MCF 10A (cell line): ENCODE measurements at regions not wholly inside any gene's neighbourhood (a gene's known extent, or its start where the extent isn't known, plus 50 kb on each side); places are given as distances from the start of the nearest gene placed in this dataset.

Source experiments
- BruUV-seq: library from RNA; stranded (reverse); fragments of 400-500 nt; replicated peaks from 2 replicates; lab custom pipeline; 2021; lab: Mats Ljungman, UMichigan
- CTCF ChIA-PET: fragments of 300-600 bp; sonication (Branson Sonifier 250); formaldehyde crosslinking; extraction: SDS; loops from one replicate; lab custom pipeline; 2021; ENCODE audit warnings: antibody characterized with exemption, inconsistent platforms; lab: Yijun Ruan, JAX
- POLR2A ChIA-PET: fragments of 300-600, 350-650 bp; sonication (Branson Sonifier 250); formaldehyde crosslinking; extraction: SDS; loops from one replicate; lab custom pipeline; 2020; ENCODE audit warnings: antibody characterized with exemption, inconsistent platforms; lab: Yijun Ruan, JAX
- DNase-seq: peaks from one replicate; pipeline ENCODE4 v3.0.0-alpha.2; 2018; ENCODE audit not compliant: unreplicated experiment
- H3K27ac Mint-ChIP-seq: one replicate; pipeline ENCODE4 v1.8.0; 2022; ENCODE audit warnings: mild to moderate bottlenecking, low read depth, mixed read lengths; ENCODE audit not compliant: unreplicated experiment
- H3K27me3 Mint-ChIP-seq: one replicate; pipeline ENCODE4 v1.8.0; 2022; ENCODE audit warnings: mixed read lengths; ENCODE audit not compliant: insufficient read depth, unreplicated experiment
- H3K36me3 Mint-ChIP-seq: one replicate; pipeline ENCODE4 v1.8.0; 2022; ENCODE audit warnings: mild to moderate bottlenecking, moderate library complexity, mixed read lengths; ENCODE audit not compliant: insufficient read depth, unreplicated experiment
- H3K4me1 Mint-ChIP-seq: one replicate; pipeline ENCODE4 v1.8.0; 2022; ENCODE audit warnings: mixed read lengths; ENCODE audit not compliant: insufficient read depth, unreplicated experiment
- H3K4me3 Mint-ChIP-seq: one replicate; pipeline ENCODE4 v1.8.0; 2022; ENCODE audit warnings: mild to moderate bottlenecking, moderate library complexity, mixed read lengths; ENCODE audit not compliant: unreplicated experiment
- H3K9me3 Mint-ChIP-seq: one replicate; pipeline ENCODE4 v1.8.0; 2022; ENCODE audit warnings: mixed read lengths; ENCODE audit not compliant: unreplicated experiment
- intact Hi-C: fragments of 100-400 bp; cut with micrococcal nuclease; formaldehyde crosslinking; loops from 2 replicates; pipeline ENCODE4 v1.14.1; 2022
- TF ChIP-seq, protein P1 (sequence below): fragments of 200-600 bp; IDR thresholded peaks from one replicate; pipeline ENCODE4 v1.8.0; 2022; ENCODE audit warnings: antibody characterized with exemption, mild to moderate bottlenecking; ENCODE audit not compliant: unreplicated experiment

GRCh38 chr22:42330170-42330569 is 59.7 kb upstream of the TCF20 start:
- CTCF ChIA-PET: no interaction called here
- H3K36me3 Mint-ChIP-seq: no peaks in the 10 kb centered on the region
- BruUV-seq: no TSS peak
- DNase-seq: no peak
- H3K9me3 Mint-ChIP-seq: no peaks in the 10 kb centered on the region
- POLR2A ChIA-PET: no interaction called here
- TF ChIP-seq, protein P1, sequence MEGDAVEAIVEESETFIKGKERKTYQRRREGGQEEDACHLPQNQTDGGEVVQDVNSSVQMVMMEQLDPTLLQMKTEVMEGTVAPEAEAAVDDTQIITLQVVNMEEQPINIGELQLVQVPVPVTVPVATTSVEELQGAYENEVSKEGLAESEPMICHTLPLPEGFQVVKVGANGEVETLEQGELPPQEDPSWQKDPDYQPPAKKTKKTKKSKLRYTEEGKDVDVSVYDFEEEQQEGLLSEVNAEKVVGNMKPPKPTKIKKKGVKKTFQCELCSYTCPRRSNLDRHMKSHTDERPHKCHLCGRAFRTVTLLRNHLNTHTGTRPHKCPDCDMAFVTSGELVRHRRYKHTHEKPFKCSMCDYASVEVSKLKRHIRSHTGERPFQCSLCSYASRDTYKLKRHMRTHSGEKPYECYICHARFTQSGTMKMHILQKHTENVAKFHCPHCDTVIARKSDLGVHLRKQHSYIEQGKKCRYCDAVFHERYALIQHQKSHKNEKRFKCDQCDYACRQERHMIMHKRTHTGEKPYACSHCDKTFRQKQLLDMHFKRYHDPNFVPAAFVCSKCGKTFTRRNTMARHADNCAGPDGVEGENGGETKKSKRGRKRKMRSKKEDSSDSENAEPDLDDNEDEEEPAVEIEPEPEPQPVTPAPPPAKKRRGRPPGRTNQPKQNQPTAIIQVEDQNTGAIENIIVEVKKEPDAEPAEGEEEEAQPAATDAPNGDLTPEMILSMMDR: no peak
- no peaks in the 10 kb centered on the region for H3K27me3 Mint-ChIP-seq
- H3K4me3 Mint-ChIP-seq: no peak overlapping the region
- H3K4me1 Mint-ChIP-seq: peaks cover 6% of the 10 kb centered on the region
- intact Hi-C loops: no loop called here
- H3K27ac Mint-ChIP-seq: no peak overlapping the region

- TF ChIP-seq, protein P1: no peak
- no peak for DNase-seq
- no peak overlapping the region for H3K4me3 Mint-ChIP-seq
- peaks cover 6% of the 10 kb centered on the region for H3K4me1 Mint-ChIP-seq
- no peaks in the 10 kb centered on the region for H3K27me3 Mint-ChIP-seq
- no TSS peak for BruUV-seq
- H3K36me3 Mint-ChIP-seq: no peaks in the 10 kb centered on the region
- ChIA-PET CTCF (no interaction called here), POLR2A (no interaction called here)
- no peak overlapping the region for H3K27ac Mint-ChIP-seq
- no peaks in the 10 kb centered on the region for H3K9me3 Mint-ChIP-seq
- intact Hi-C loops: no loop called here
Observed at GRCh38 chr22:42329504-42329903, 59.1 kb upstream of the TCF20 start.

GRCh38 chr22:42328784-42329145 is 58.3 kb upstream of the TCF20 start:
- intact Hi-C loops: no loop called here
- no peak for DNase-seq
- Mint-ChIP-seq H3K27me3 (no peaks in the 10 kb centered on the region), H3K27ac (no peak overlapping the region), H3K36me3 (no peaks in the 10 kb centered on the region), H3K4me1 (peaks cover 6% of the 10 kb centered on the region), H3K4me3 (no peak overlapping the region), H3K9me3 (no peaks in the 10 kb centered on the region)
- POLR2A ChIA-PET: no interaction called here
- CTCF ChIA-PET: no interaction called here
- TF ChIP-seq, protein P1: no peak
- no TSS peak for BruUV-seq

GRCh38 chr22:42328130-42328783 is 57.8 kb upstream of the TCF20 start:
- Mint-ChIP-seq H3K36me3 (peaks cover 2% of the 10 kb centered on the region), H3K27ac (no peak overlapping the region), H3K27me3 (no peaks in the 10 kb centered on the region), H3K4me1 (peaks cover 6% of the 10 kb centered on the region), H3K9me3 (no peaks in the 10 kb centered on the region), H3K4me3 (no peak overlapping the region)
- TF ChIP-seq, protein P1: no peak
- no peak for DNase-seq
- BruUV-seq: no TSS peak
- intact Hi-C loops: no loop called here
- POLR2A ChIA-PET: interaction anchor here (1.2 kb wide), 1 partner anchor 11 kb away, joined by 5 read pairs; no protein-coding TSS in a partner anchor
- CTCF ChIA-PET: interaction anchor here (1.2 kb wide), 1 partner anchor 11 kb away, joined by 6 read pairs; no protein-coding TSS in a partner anchor
